ENCODE measurements at regions not wholly inside any gene's neighbourhood (a gene's known extent, or its start where the extent isn't known, plus 50 kb on each side); places are given as distances from the start of the nearest gene placed in this dataset.

GRCh38 chr15:70486012-70486411 is 277.3 kb downstream of the UACA start:
- DNase-seq: no peak
- in situ Hi-C loops (cut with MboI; ENCODE audit: low pct_unique_long_range_greater_than_20kb, low sequenced_read_pairs): no loop called here

GRCh38 chr15:70484993-70485392 is 278.4 kb downstream of the UACA start:
- DNase-seq: no peak
- in situ Hi-C loops (cut with MboI; ENCODE audit: low pct_unique_long_range_greater_than_20kb, low sequenced_read_pairs): no loop called here

GRCh38 chr15:70483513-70483912 is 279.8 kb downstream of the UACA start:
- DNase-seq: peak; percentile 61
- in situ Hi-C loops (cut with MboI; ENCODE audit: low pct_unique_long_range_greater_than_20kb, low sequenced_read_pairs): no loop called here

- in situ Hi-C loops (cut with MboI; ENCODE audit: low pct_unique_long_range_greater_than_20kb, low sequenced_read_pairs): no loop called here
- peak; percentile 83 for DNase-seq
Observed at GRCh38 chr15:70480196-70480856, 283.0 kb downstream of the UACA start.

- in situ Hi-C loops (cut with MboI; ENCODE audit: low pct_unique_long_range_greater_than_20kb, low sequenced_read_pairs): no loop called here
- no peak for DNase-seq
Observed at GRCh38 chr15:70479785-70480184, 283.6 kb downstream of the UACA start.

GRCh38 chr15:70479056-70479455 is 284.3 kb downstream of the UACA start:
- DNase-seq: no peak
- in situ Hi-C loops (cut with MboI; ENCODE audit: low pct_unique_long_range_greater_than_20kb, low sequenced_read_pairs): no loop called here

GRCh38 chr15:70478251-70478990 is 284.9 kb downstream of the UACA start:
- DNase-seq: no peak
- in situ Hi-C loops (cut with MboI; ENCODE audit: low pct_unique_long_range_greater_than_20kb, low sequenced_read_pairs): no loop called here

- in situ Hi-C loops (cut with MboI; ENCODE audit: low pct_unique_long_range_greater_than_20kb, low sequenced_read_pairs): no loop called here
Observed at GRCh38 chr15:70477750-70478250, 285.6 kb downstream of the UACA start.

GRCh38 chr15:70476441-70476840 is 286.9 kb downstream of the UACA start:
- DNase-seq: no peak
- in situ Hi-C loops (cut with MboI; ENCODE audit: low pct_unique_long_range_greater_than_20kb, low sequenced_read_pairs): no loop called here

More at GRCh38 chr15:70477750-70478250, 285.6 kb downstream of the UACA start:
- DNase-seq: no peak

GRCh38 chr15:70475921-70476320 is 287.4 kb downstream of the UACA start:
- no peak for DNase-seq
- in situ Hi-C loops (cut with MboI; ENCODE audit: low pct_unique_long_range_greater_than_20kb, low sequenced_read_pairs): no loop called here

GRCh38 chr15:70475407-70475781 is 288.0 kb downstream of the UACA start:
- in situ Hi-C loops (cut with MboI; ENCODE audit: low pct_unique_long_range_greater_than_20kb, low sequenced_read_pairs): no loop called here

GRCh38 chr15:70474471-70475406 is 288.6 kb downstream of the UACA start:
- peak; percentile 96 for DNase-seq
- in situ Hi-C loops (cut with MboI; ENCODE audit: low pct_unique_long_range_greater_than_20kb, low sequenced_read_pairs): loop anchor here (25.0 kb wide), 1 partner anchor 737 kb away; no protein-coding TSS in a partner anchor

More at GRCh38 chr15:70475407-70475781, 288.0 kb downstream of the UACA start:
- no peak for DNase-seq

GRCh38 chr15:70473581-70474370 is 289.6 kb downstream of the UACA start:
- in situ Hi-C loops (cut with MboI; ENCODE audit: low pct_unique_long_range_greater_than_20kb, low sequenced_read_pairs): loop anchor here (25.0 kb wide), 1 partner anchor 736 kb away; no protein-coding TSS in a partner anchor
- no peak for DNase-seq

GRCh38 chr15:70471517-70471916 is 291.8 kb downstream of the UACA start:
- in situ Hi-C loops (cut with MboI; ENCODE audit: low pct_unique_long_range_greater_than_20kb, low sequenced_read_pairs): loop anchor here (25.0 kb wide), 1 partner anchor 734 kb away; no protein-coding TSS in a partner anchor
- no peak for DNase-seq

- in situ Hi-C loops (cut with MboI; ENCODE audit: low pct_unique_long_range_greater_than_20kb, low sequenced_read_pairs): loop anchor here (25.0 kb wide), 1 partner anchor 733 kb away; no protein-coding TSS in a partner anchor
Observed at GRCh38 chr15:70470556-70471191, 292.7 kb downstream of the UACA start.

GRCh38 chr15:70469651-70470555 is 293.5 kb downstream of the UACA start:
- no peak for DNase-seq
- in situ Hi-C loops (cut with MboI; ENCODE audit: low pct_unique_long_range_greater_than_20kb, low sequenced_read_pairs): loop anchor here (25.0 kb wide), 1 partner anchor 733 kb away; no protein-coding TSS in a partner anchor

More at GRCh38 chr15:70470556-70471191, 292.7 kb downstream of the UACA start:
- no peak for DNase-seq

- DNase-seq: no peak
- in situ Hi-C loops (cut with MboI; ENCODE audit: low pct_unique_long_range_greater_than_20kb, low sequenced_read_pairs): loop anchor here (25.0 kb wide), 1 partner anchor 732 kb away; no protein-coding TSS in a partner anchor
Observed at GRCh38 chr15:70469182-70469581, 294.2 kb downstream of the UACA start.

All from KBM-7 (cell line).